Lung (tissue), 11 donors: ENCODE measurements at regions not wholly inside any gene's neighbourhood (a gene's known extent, or its start where the extent isn't known, plus 50 kb on each side); places are given as distances from the start of the nearest gene placed in this dataset.

ENCODE experiments used
- ATAC-seq: fragments of 200-7000 bp; cut with Tn5 transposase; one replicate; pipeline ENCODE4 v1.9.1; 2020; ENCODE audit warnings: moderate number of reproducible peaks; ENCODE audit not compliant: insufficient read depth, low FRiP score
- DNase-seq, 3 donors: peaks; one replicate each; pipeline ENCODE4 v3.0.0-alpha.2; 2013 to 2017
- H3K27ac ChIP-seq, 2 donors: one replicate each; pipeline ENCODE4 v1.5.1; 2013; ENCODE audit warnings: mild to moderate bottlenecking in 2 of 2, moderate library complexity in 2 of 2, control low read depth in 1 of 2, inconsistent platforms in 1 of 2, low read depth in 1 of 2, low read length in 1 of 2
- H3K27me3 ChIP-seq, 3 donors: one replicate each; pipeline ENCODE4 v1.5.1; 2013; ENCODE audit warnings: low read length in 2 of 3; ENCODE audit not compliant: control insufficient read depth in 3 of 3, insufficient read depth in 3 of 3
- H3K36me3 ChIP-seq, 4 donors: one replicate each; pipeline ENCODE4 v1.5.1; 2013; ENCODE audit warnings: low read length in 4 of 4, mild to moderate bottlenecking in 1 of 4, moderate library complexity in 1 of 4; ENCODE audit not compliant: control insufficient read depth in 4 of 4, insufficient read depth in 4 of 4
- H3K4me1 ChIP-seq, 5 donors: one replicate each; pipeline ENCODE4 v1.5.1; 2013; ENCODE audit warnings: low read length in 5 of 5, mild to moderate bottlenecking in 2 of 5, moderate library complexity in 1 of 5; ENCODE audit not compliant: control insufficient read depth in 5 of 5, insufficient read depth in 5 of 5
- H3K4me3 ChIP-seq: one replicate; pipeline ENCODE4 v1.5.1; 2013; ENCODE audit warnings: mild to moderate bottlenecking, control low read depth, moderate library complexity
- H3K9ac ChIP-seq, 2 donors: one replicate each; pipeline ENCODE4 v1.5.1; 2013; ENCODE audit warnings: low read length in 2 of 2, control low read depth in 1 of 2; ENCODE audit not compliant: insufficient read depth in 1 of 2
- H3K9me3 ChIP-seq, 4 donors: one replicate each; pipeline ENCODE4 v1.5.1; 2013; ENCODE audit warnings: low read length in 3 of 4, mild to moderate bottlenecking in 1 of 4, moderate library complexity in 1 of 4; ENCODE audit not compliant: control insufficient read depth in 4 of 4, insufficient read depth in 3 of 4
- CTCF ChIP-seq: IDR thresholded peaks from 2 replicates; pipeline ENCODE4 v1.5.1; 2012; ENCODE audit warnings: mild to moderate bottlenecking; ENCODE audit errors: control extremely low read depth, extremely low read depth
- WGBS, 2 donors: extraction: QIAGEN DNeasy Blood & Tissue Kit; methylation state at CpG; one replicate each; pipeline ENCODE4 v1.1.7; 2013; 5-methylcytosine and 5-hydroxymethylcytosine counted together
- donor health status: control.
- donor health status: control.
- donor health status: Bipolar disorder and iron deficiency.
- donor health status: healthy.
- donor health status: DM: yes; HTN: yes; CAD: no.

- no peak for TF ChIP-seq CTCF
- no peak for DNase-seq
- no peak overlapping the region for H3K9ac ChIP-seq
- no peaks in the 10 kb centered on the region for H3K27me3 ChIP-seq
- H3K36me3 ChIP-seq = no peaks in the 10 kb centered on the region
- no peaks in the 10 kb centered on the region for H3K4me1 ChIP-seq
- no peak overlapping the region for H3K27ac ChIP-seq
- WGBS, 2 donors = 87 to 88% methylated on average over 8 of the region's 8 CpGs
- no peak for ATAC-seq
- H3K4me3 ChIP-seq = no peak overlapping the region
- peaks cover 0 to 17% (median 6%) of the 10 kb centered on the region in 4 donors for H3K9me3 ChIP-seq
These were observed 2637.4 kb downstream of the ARAP2 start for GRCh38 chr4:33606951-33607350.

- Histone ChIP-seq H3K4me3 (no peak overlapping the region), H3K9ac (no peak overlapping the region), H3K27me3 (no peaks in the 10 kb centered on the region), H3K4me1 (no peaks in the 10 kb centered on the region), H3K36me3 (no peaks in the 10 kb centered on the region), H3K9me3 (no peaks in the 10 kb centered on the region), H3K27ac (no peak overlapping the region)
- DNase-seq = no peak
- 76 to 83% methylated on average over 2 of the region's 2 CpGs for WGBS, 2 donors
- no peak for ATAC-seq
- no peak for TF ChIP-seq CTCF
These were observed 2628.2 kb downstream of the ARAP2 start for GRCh38 chr4:33616121-33616520.

- no peak for TF ChIP-seq CTCF
- no peaks in the 10 kb centered on the region for H3K27me3 ChIP-seq
- no peak overlapping the region for H3K27ac ChIP-seq
- H3K36me3 ChIP-seq = no peaks in the 10 kb centered on the region
- H3K4me3 ChIP-seq = no peak overlapping the region
- H3K9me3 ChIP-seq = no peaks in the 10 kb centered on the region
- H3K9ac ChIP-seq = no peak overlapping the region
- peaks cover 0 to 9% (median 0%) of the 10 kb centered on the region in 5 donors for H3K4me1 ChIP-seq
- peak in 1 of 3 donors; percentile 16 for DNase-seq
- no peak for ATAC-seq
These were observed 2618.6 kb downstream of the ARAP2 start for GRCh38 chr4:33625748-33626147.

DNA sequence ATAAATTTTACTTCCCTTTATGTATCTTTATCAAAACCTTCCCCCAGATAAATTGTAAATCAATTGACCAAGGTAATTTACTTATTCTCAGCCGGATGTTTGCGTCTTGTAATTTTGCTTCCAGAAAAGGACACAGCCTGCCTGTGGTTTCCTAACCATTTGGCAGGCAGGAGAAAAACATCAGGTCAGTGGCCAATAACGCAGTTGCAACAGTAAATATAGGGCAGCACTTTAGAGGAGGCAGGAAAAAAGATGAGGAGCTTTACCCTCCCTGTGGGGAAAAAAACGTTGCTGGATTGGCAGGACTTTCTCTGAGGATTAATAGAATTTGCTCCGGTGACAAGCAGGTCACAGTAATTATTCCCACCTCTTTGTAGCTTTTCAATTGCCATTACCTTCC lies 2618.1 kb downstream of the ARAP2 start:
- TF ChIP-seq CTCF = no peak
- H3K4me3 ChIP-seq = no peak overlapping the region
- no peaks in the 10 kb centered on the region for H3K9me3 ChIP-seq
- H3K36me3 ChIP-seq = no peaks in the 10 kb centered on the region
- H3K27ac ChIP-seq = no peak overlapping the region
- 57 to 61% methylated on average over 5 of the region's 5 CpGs for WGBS, 2 donors
- peaks cover 0 to 9% (median 0%) of the 10 kb centered on the region in 5 donors for H3K4me1 ChIP-seq
- no peaks in the 10 kb centered on the region for H3K27me3 ChIP-seq
- DNase-seq (peak; percentile 26 to 79 (median 69)), ATAC-seq (no peak)
- H3K9ac ChIP-seq = no peak overlapping the region
